HCT116 (cell line): ENCODE measurements at regions not wholly inside any gene's neighbourhood (a gene's known extent, or its start where the extent isn't known, plus 50 kb on each side); places are given as distances from the start of the nearest gene placed in this dataset.

ENCODE experiments used
- ATAC-seq: fragments of 200-7000 bp; cut with Tn5 transposase; 2 replicates; pipeline ENCODE4 v1.9.1; 2020; ENCODE audit warnings: mild to moderate bottlenecking, moderate library complexity
- BruUV-seq: library from RNA; stranded (reverse); fragments of 400-500 nt; replicated peaks from 2 replicates; lab custom pipeline; 2021; lab: Mats Ljungman, UMichigan
- CTCF ChIA-PET: fragments of 300-600 bp; sonication (Branson Sonifier 250); formaldehyde crosslinking; loops from one replicate; lab custom pipeline; 2021; ENCODE audit warnings: antibody characterized with exemption; lab: Charles Lee
- POLR2A ChIA-PET: fragments of 300-600, 350-600 bp; sonication (Branson Sonifier 250); formaldehyde crosslinking; loops from one replicate; lab custom pipeline; 2021; ENCODE audit warnings: antibody characterized with exemption; lab: Charles Lee
- RAD21 ChIA-PET, 2 experiments: fragments of 300-600 bp; sonication (Branson Sonifier 250); formaldehyde crosslinking; loops; one replicate each; lab custom pipeline; 2023; ENCODE audit warnings: low total read pairs in 2 of 2; ENCODE audit not compliant: uncharacterized antibody in 2 of 2, unreplicated experiment in 2 of 2, low non-redundant PET in 1 of 2; lab: Charles Lee
- DNase-seq: peaks from one replicate; pipeline ENCODE4 v3.0.0-alpha.2; 2010; ENCODE audit warnings: low read depth, low spot score
- H2AFZ ChIP-seq: fragments of 200-600 bp; shearing (Covaris generic), sonication (generic); 2 replicates; pipeline ENCODE4 v1.6.1; 2017; ENCODE audit warnings: low read depth, mixed run types, mixed read lengths, antibody characterized with exemption, low read length; ENCODE audit not compliant: poor library complexity, severe bottlenecking
- H3K27ac ChIP-seq: 2 replicates; pipeline ENCODE4 v1.5.1; 2012; ENCODE audit warnings: low read depth, low read length
- H3K27me3 ChIP-seq: fragments of 200-600 bp; sonication (generic); 2 replicates; pipeline ENCODE4 v1.6.1; 2016; ENCODE audit warnings: mixed run types, low read length, mixed read lengths; ENCODE audit not compliant: insufficient read depth
- H3K36me3 ChIP-seq, 2 experiments: fragments of 200-500 bp in 1 of 2; fragments of 200-600 bp in 1 of 2; sonication (Bioruptor generic) in 1 of 2; sonication (generic) in 1 of 2; 2 replicates each; pipeline versions ENCODE4 v1.5.1 to v1.6.1; 2014 to 2016; ENCODE audit warnings: low read length in 2 of 2, inconsistent platforms in 1 of 2, mixed read lengths in 1 of 2, mixed run types in 1 of 2; ENCODE audit not compliant: insufficient read depth in 2 of 2, control insufficient read depth in 1 of 2
- H3K4me1 ChIP-seq, 2 experiments: fragments of 200-600 bp in 1 of 2; sonication (generic) in 1 of 2; 2 replicates each; pipeline versions ENCODE4 v1.5.1 to v1.6.1; 2012 to 2017; ENCODE audit warnings: low read length in 2 of 2, inconsistent platforms in 1 of 2, mild to moderate bottlenecking in 1 of 2, mixed read lengths in 1 of 2, mixed run types in 1 of 2, moderate library complexity in 1 of 2; ENCODE audit not compliant: insufficient read depth in 2 of 2, control insufficient read depth in 1 of 2
- H3K4me2 ChIP-seq: fragments of 200-600 bp; sonication (generic); 2 replicates; pipeline ENCODE4 v1.6.1; 2017; ENCODE audit warnings: mixed run types, low read length, mixed read lengths
- H3K4me3 ChIP-seq, 2 experiments: fragments of 200-600 bp in 1 of 2; sonication (generic) in 1 of 2; replicated peaks in 1 of 2; 2 replicates each; pipeline ENCODE4 v1.5.1; 2011 to 2016; ENCODE audit warnings: low read length in 2 of 2, control low read depth in 1 of 2, low read depth in 1 of 2, mild to moderate bottlenecking in 1 of 2, mixed read lengths in 1 of 2, mixed run types in 1 of 2
- H3K79me2 ChIP-seq: fragments of 200-600 bp; sonication (generic); 2 replicates; pipeline ENCODE4 v1.6.1; 2017; ENCODE audit warnings: mild to moderate bottlenecking, mixed run types, low read length, moderate library complexity, mixed read lengths; ENCODE audit not compliant: insufficient read depth
- H3K9ac ChIP-seq: fragments of 200-600 bp; sonication (generic); 2 replicates; pipeline ENCODE4 v1.6.1; 2016; ENCODE audit warnings: low read length, mixed read lengths
- H3K9me2 ChIP-seq: fragments of 200-600 bp; sonication (generic), shearing (Covaris generic); 2 replicates; pipeline ENCODE4 v1.6.1; 2017; ENCODE audit warnings: mixed run types, mild to moderate bottlenecking, moderate library complexity; ENCODE audit not compliant: insufficient read depth
- H3K9me3 ChIP-seq, 2 experiments: fragments of 200-500 bp in 1 of 2; fragments of 200-600 bp in 1 of 2; sonication (Bioruptor generic) in 1 of 2; sonication (generic) in 1 of 2; 2 replicates each; pipeline ENCODE4 v1.6.1; 2014 to 2017; ENCODE audit warnings: low read length in 2 of 2, mixed read lengths in 2 of 2, inconsistent platforms in 1 of 2, low read depth in 1 of 2, mild to moderate bottlenecking in 1 of 2, mixed run types in 1 of 2, moderate library complexity in 1 of 2; ENCODE audit not compliant: control insufficient read depth in 1 of 2, insufficient read depth in 1 of 2
- H4K20me1 ChIP-seq: fragments of 200-600 bp; sonication (generic), shearing (Covaris generic); 2 replicates; pipeline ENCODE4 v1.6.1; 2017; ENCODE audit warnings: mixed run types, mild to moderate bottlenecking, moderate library complexity; ENCODE audit not compliant: insufficient read depth
- ATF3 ChIP-seq: IDR thresholded peaks from 2 replicates; pipeline ENCODE4 v1.6.1; 2012
- CBX3 ChIP-seq: IDR thresholded peaks from 2 replicates; pipeline ENCODE4 v1.6.1; 2012; ENCODE audit warnings: low read depth
- CEBPB ChIP-seq: IDR thresholded peaks from 2 replicates; pipeline ENCODE4 v1.6.1; 2012; ENCODE audit warnings: low read depth
- EGR1 ChIP-seq: IDR thresholded peaks from 2 replicates; pipeline ENCODE4 v1.6.1; 2012; ENCODE audit warnings: low read depth
- EZH2phosphoT487 ChIP-seq: fragments of 200-600 bp; IDR thresholded peaks from 2 replicates; pipeline ENCODE4 v1.6.1; 2018; ENCODE audit warnings: antibody characterized with exemption, borderline replicate concordance
- JUND ChIP-seq: IDR thresholded peaks from 2 replicates; pipeline ENCODE4 v1.6.1; 2012
- POLR2A ChIP-seq: IDR thresholded peaks from 2 replicates; pipeline ENCODE4 v1.7.0; 2011; ENCODE audit warnings: borderline replicate concordance; ENCODE audit not compliant: insufficient read depth, insufficient read length; ENCODE audit errors: extremely low read depth
- POLR2AphosphoS5 ChIP-seq: IDR thresholded peaks from 2 replicates; pipeline ENCODE4 v1.6.1; 2011; ENCODE audit warnings: mild to moderate bottlenecking, low read depth, low read length, moderate library complexity
- RAD21 ChIP-seq: IDR thresholded peaks from 2 replicates; pipeline ENCODE4 v1.6.1; 2012; ENCODE audit warnings: low read depth, mild to moderate bottlenecking
- YY1 ChIP-seq: IDR thresholded peaks from 2 replicates; pipeline ENCODE4 v1.6.1; 2011; ENCODE audit warnings: low read length, low read depth, moderate library complexity, mild to moderate bottlenecking; ENCODE audit not compliant: insufficient replicate concordance; ENCODE audit errors: extremely low read depth
- ZFX ChIP-seq: fragments of 450-650 bp; IDR thresholded peaks from 2 replicates; pipeline ENCODE4 v1.6.1; 2017
- intact Hi-C: fragments of 100-400 bp; cut with micrococcal nuclease; formaldehyde crosslinking; loops from 2 replicates; pipeline ENCODE4 v1.10.0; 2022

GRCh38 chr13:111903143-111903542 is 163.8 kb upstream of the SOX1 start:
- BruUV-seq = no TSS peak
- Histone ChIP-seq H3K9ac (no peak overlapping the region), H4K20me1 (no peaks in the 10 kb centered on the region), H3K36me3 (no peaks in the 10 kb centered on the region), H3K9me3 (no peaks in the 10 kb centered on the region), H3K4me3 (no peak overlapping the region)
- intact Hi-C loops = no loop called here
- ATAC-seq = peak; percentile 24; the same call in 1 of the 2 replicates
- TF ChIP-seq RAD21 = no peak
- no peak for TF ChIP-seq ATF3
- TF ChIP-seq JUND = no peak
- TF ChIP-seq YY1 = no peak
- no peak for TF ChIP-seq POLR2AphosphoS5
- TF ChIP-seq EZH2phosphoT487 = no peak
- no peak for TF ChIP-seq CBX3
- no peak for TF ChIP-seq CEBPB
- TF ChIP-seq ZFX = no peak
- no peak for TF ChIP-seq POLR2A
- TF ChIP-seq, all 23 proteins: peak for 0
- ChIA-PET POLR2A (no interaction called here), RAD21 (no interaction called here), CTCF (no interaction called here)
- Histone ChIP-seq H3K27ac (no peak overlapping the region), H2AFZ (no peak overlapping the region), H3K9me2 (no peaks in the 10 kb centered on the region), H3K79me2 (no peaks in the 10 kb centered on the region), H3K4me2 (peak overlapping the region; percentile 8; the same call in 1 of the 2 replicates), H3K4me1 (peaks cover 0 to 15% of the 10 kb centered on the region in 2 experiments; a peak in 2 of 4 replicates), H3K27me3 (no peaks in the 10 kb centered on the region; the same call in 1 of the 2 replicates)
- no peak for DNase-seq

- H3K9ac ChIP-seq = no peak overlapping the region
- intact Hi-C loops = no loop called here
- CTCF ChIA-PET = no interaction called here
Observed at GRCh38 chr13:111904166-111904565, 162.8 kb upstream of the SOX1 start.

More at GRCh38 chr13:111904166-111904565, 162.8 kb upstream of the SOX1 start:
- Histone ChIP-seq H3K4me1 (peaks cover 0 to 15% of the 10 kb centered on the region in 2 experiments; a peak in 2 of 4 replicates), H4K20me1 (no peaks in the 10 kb centered on the region), H3K9me2 (no peaks in the 10 kb centered on the region), H3K36me3 (no peaks in the 10 kb centered on the region), H3K4me2 (no peak overlapping the region), H2AFZ (no peak overlapping the region), H3K9me3 (no peaks in the 10 kb centered on the region), H3K79me2 (no peaks in the 10 kb centered on the region)
- DNase-seq = no peak
- POLR2A ChIA-PET = no interaction called here
- BruUV-seq = no TSS peak
- TF ChIP-seq EGR1 (no peak), EZH2phosphoT487 (no peak)
- TF ChIP-seq, all 23 proteins: peak for 0
- RAD21 ChIA-PET = no interaction called here
- ATAC-seq = no peak
- Histone ChIP-seq H3K27me3 (no peaks in the 10 kb centered on the region; the same call in 1 of the 2 replicates), H3K4me3 (no peak overlapping the region), H3K27ac (no peak overlapping the region)
